Keratinocyte (primary cell): ENCODE measurements at regions not wholly inside any gene's neighbourhood (a gene's known extent, or its start where the extent isn't known, plus 50 kb on each side); places are given as distances from the start of the nearest gene placed in this dataset.

Source experiments
- DNase-seq: peaks from one replicate; pipeline ENCODE4 v3.0.0-alpha.2; 2011; ENCODE audit warnings: low read depth, missing footprints, low spot score
- FAIRE-seq: peaks from 2 replicates; lab custom pipeline; 2011; peaks lifted over from hg19 to GRCh38; lab: Jason Lieb, UNC
- H2AFZ ChIP-seq: 2 replicates; pipeline ENCODE4 v1.6.0; 2012; ENCODE audit warnings: low read length, control low read depth, inconsistent platforms; ENCODE audit not compliant: control insufficient read depth
- H3K27ac ChIP-seq: 2 replicates; pipeline ENCODE4 v1.5.1; 2011; ENCODE audit warnings: low read length; ENCODE audit not compliant: control insufficient read depth, insufficient read depth
- H3K27me3 ChIP-seq: 3 replicates; pipeline ENCODE4 v1.6.0; 2011; ENCODE audit warnings: low read length; ENCODE audit not compliant: control insufficient read depth, insufficient read depth; ENCODE audit errors: extremely low read depth
- H3K36me3 ChIP-seq, 2 experiments: 2 replicates in 1 of 2; 3 replicates in 1 of 2; pipeline ENCODE4 v1.5.1; 2011; ENCODE audit warnings: low read length in 2 of 2, mild to moderate bottlenecking in 1 of 2; ENCODE audit not compliant: control insufficient read depth in 2 of 2, insufficient read depth in 2 of 2; ENCODE audit errors: extremely low read depth in 1 of 2
- H3K4me1 ChIP-seq: 3 replicates; pipeline ENCODE4 v1.5.1; 2011; ENCODE audit warnings: low read length; ENCODE audit not compliant: control insufficient read depth, insufficient read depth; ENCODE audit errors: extremely low read depth
- H3K4me2 ChIP-seq: 3 replicates; pipeline ENCODE4 v1.6.0; 2011; ENCODE audit warnings: low read depth, low read length; ENCODE audit not compliant: control insufficient read depth, insufficient read depth; ENCODE audit errors: extremely low read depth
- H3K4me3 ChIP-seq, 3 experiments: fragments of 200-600 bp in 1 of 3; sonication (generic) in 1 of 3; 2 replicates in 2 of 3; 3 replicates in 1 of 3; pipeline ENCODE4 v1.5.1; 2011 to 2016; ENCODE audit warnings: low read length in 3 of 3, mild to moderate bottlenecking in 3 of 3, control low read depth in 2 of 3, inconsistent platforms in 1 of 3, low read depth in 1 of 3, mixed read lengths in 1 of 3, mixed run types in 1 of 3, moderate library complexity in 1 of 3; ENCODE audit not compliant: control insufficient read depth in 2 of 3, insufficient read depth in 2 of 3; ENCODE audit errors: extremely low read depth in 1 of 3
- H3K79me2 ChIP-seq: 2 replicates; pipeline ENCODE4 v1.6.0; 2012; ENCODE audit warnings: low read length; ENCODE audit not compliant: control insufficient read depth, insufficient read depth
- H3K9ac ChIP-seq: 3 replicates; pipeline ENCODE4 v1.6.0; 2011; ENCODE audit warnings: low read length; ENCODE audit not compliant: control insufficient read depth, insufficient read depth; ENCODE audit errors: extremely low read depth
- H3K9me1 ChIP-seq: 3 replicates; pipeline ENCODE4 v1.6.0; 2011; ENCODE audit warnings: low read length; ENCODE audit not compliant: control insufficient read depth, insufficient read depth; ENCODE audit errors: extremely low read depth
- H3K9me3 ChIP-seq: 2 replicates; pipeline ENCODE4 v1.5.1; 2012; ENCODE audit warnings: low read depth, low read length; ENCODE audit not compliant: control insufficient read depth
- H4K20me1 ChIP-seq: 3 replicates; pipeline ENCODE4 v1.6.0; 2011; ENCODE audit warnings: low read length; ENCODE audit not compliant: control insufficient read depth, insufficient read depth; ENCODE audit errors: extremely low read depth
- CTCF ChIP-seq, 3 experiments: IDR thresholded peaks in 1 of 3; conservative IDR thresholded peaks in 1 of 3; optimal IDR thresholded peaks in 1 of 3; 2 replicates in 2 of 3; 3 replicates in 1 of 3; pipeline versions ENCODE3 to v1.5.1; 2011; ENCODE audit warnings: low read length in 3 of 3, mild to moderate bottlenecking in 3 of 3, moderate library complexity in 2 of 3, control low read depth in 1 of 3, inconsistent platforms in 1 of 3; ENCODE audit not compliant: insufficient read depth in 2 of 3; ENCODE audit errors: extremely low read depth in 1 of 3
- EZH2 ChIP-seq: IDR thresholded peaks from one replicate; pipeline ENCODE4 v1.6.1; 2012; ENCODE audit warnings: inconsistent platforms, mild to moderate bottlenecking, low read length, moderate library complexity
- dilution Hi-C: fragments of 300-500 bp; cut with MboI; formaldehyde crosslinking; loops from one replicate; pipeline ENCODE4 v1.7.0; 2020; ENCODE audit warnings: low sequenced_read_pairs; ENCODE audit not compliant: extremely low pct_ligation_motif_present

- Histone ChIP-seq H3K79me2 (no peaks in the 10 kb centered on the region), H3K9me1 (no peaks in the 10 kb centered on the region), H3K27me3 (no peaks in the 10 kb centered on the region), H4K20me1 (no peaks in the 10 kb centered on the region), H3K36me3 (no peaks in the 10 kb centered on the region), H3K9me3 (no peaks in the 10 kb centered on the region), H3K9ac (no peak overlapping the region), H2AFZ (no peak overlapping the region), H3K4me1 (no peaks in the 10 kb centered on the region), H3K4me3 (no peak overlapping the region), H3K27ac (no peak overlapping the region), H3K4me2 (no peak overlapping the region)
- DNase-seq (no peak), FAIRE-seq (no peak)
- TF ChIP-seq EZH2 = no peak
- TF ChIP-seq CTCF (optimal IDR thresholded peaks at IDR 0.05 in 1 of 3, IDR thresholded peaks at IDR 0.05 in 1 of 3, conservative IDR thresholded peaks at IDR 0.05 in 1 of 3; ENCODE audit: extremely low read depth in 1 of 3, insufficient read depth in 2 of 3, low read length in 3 of 3) = no peak
- dilution Hi-C loops = no loop called here
Measured at GRCh38 chr20:24897974-24898373, 51.1 kb upstream of the CST7 start.

GRCh38 chr20:24899153-24899552, 49.9 kb upstream of the CST7 start:
- no peak for TF ChIP-seq CTCF (optimal IDR thresholded peaks at IDR 0.05 in 1 of 3, IDR thresholded peaks at IDR 0.05 in 1 of 3, conservative IDR thresholded peaks at IDR 0.05 in 1 of 3; ENCODE audit: extremely low read depth in 1 of 3, insufficient read depth in 2 of 3, low read length in 3 of 3)
- no peak for TF ChIP-seq EZH2
- no peak overlapping the region for H3K27ac ChIP-seq
- FAIRE-seq (no peak), DNase-seq (no peak)
- dilution Hi-C loops = no loop called here
- H3K9me1 ChIP-seq = no peaks in the 10 kb centered on the region
- H3K79me2 ChIP-seq = no peaks in the 10 kb centered on the region
- H4K20me1 ChIP-seq = no peaks in the 10 kb centered on the region
- H3K4me1 ChIP-seq = no peaks in the 10 kb centered on the region
- no peak overlapping the region for H3K4me3 ChIP-seq
- H3K4me2 ChIP-seq = no peak overlapping the region
- H2AFZ ChIP-seq = no peak overlapping the region
- no peaks in the 10 kb centered on the region for H3K9me3 ChIP-seq
- no peaks in the 10 kb centered on the region for H3K27me3 ChIP-seq
- no peaks in the 10 kb centered on the region for H3K36me3 ChIP-seq
- H3K9ac ChIP-seq = no peak overlapping the region
